ENCODE measurements at regions not wholly inside any gene's neighbourhood (a gene's known extent, or its start where the extent isn't known, plus 50 kb on each side); places are given as distances from the start of the nearest gene placed in this dataset.

GRCh38 chr17:79527306-79527705 is 83.5 kb downstream of the RBFOX3 start:
- in situ Hi-C loops (cut with HindIII; ENCODE audit: low pct_unique_long_range_greater_than_20kb, low sequenced_read_pairs), result no loop called here
- DNase-seq (ENCODE audit: low read depth), result no peak

- DNase-seq (ENCODE audit: low read depth), result no peak
- in situ Hi-C loops (cut with HindIII; ENCODE audit: low pct_unique_long_range_greater_than_20kb, low sequenced_read_pairs), result no loop called here
Measured at GRCh38 chr17:79525793-79526677, 84.8 kb downstream of the RBFOX3 start.

- DNase-seq (ENCODE audit: low read depth), result no peak
- in situ Hi-C loops (cut with HindIII; ENCODE audit: low pct_unique_long_range_greater_than_20kb, low sequenced_read_pairs), result no loop called here
Measured at GRCh38 chr17:79524213-79525187, 86.4 kb downstream of the RBFOX3 start.

DNA sequence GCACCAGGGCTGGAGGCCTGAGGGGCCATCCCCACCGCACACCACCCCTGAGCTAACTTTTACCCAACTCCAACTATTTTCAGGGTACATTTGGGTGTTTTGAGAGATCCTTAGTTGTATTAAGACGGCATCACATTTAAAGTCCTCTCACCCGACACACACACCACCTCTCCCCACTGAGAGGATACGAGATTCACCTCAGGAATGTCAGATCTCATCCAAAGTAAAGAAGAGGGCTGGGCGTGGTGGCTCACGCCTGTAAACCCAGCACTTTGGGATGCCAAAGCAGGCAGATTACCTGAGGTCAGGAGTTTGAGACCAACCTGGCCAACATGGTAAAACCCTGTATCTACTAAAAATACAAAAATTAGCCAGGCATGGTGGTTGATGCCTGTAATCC is 88.4 kb downstream of the RBFOX3 start:
- in situ Hi-C loops (cut with HindIII; ENCODE audit: low pct_unique_long_range_greater_than_20kb, low sequenced_read_pairs), result no loop called here
- no peak for DNase-seq (ENCODE audit: low read depth)

DNA sequence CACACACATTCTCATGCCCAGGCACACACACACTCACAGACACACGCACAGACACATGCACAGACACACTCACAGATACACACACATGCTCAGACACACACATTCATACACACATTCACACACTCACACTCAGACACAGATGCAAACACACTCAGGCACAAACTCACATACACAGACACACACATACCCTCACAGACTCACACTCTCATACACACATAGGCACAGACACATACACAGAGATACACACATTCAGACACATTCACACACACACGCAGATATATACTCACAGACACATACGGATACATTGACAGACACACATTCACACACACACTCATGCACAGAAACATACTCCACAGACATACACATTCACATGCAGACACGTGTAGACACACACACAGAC is 89.6 kb downstream of the RBFOX3 start:
- DNase-seq (ENCODE audit: low read depth), result no peak
- in situ Hi-C loops (cut with HindIII; ENCODE audit: low pct_unique_long_range_greater_than_20kb, low sequenced_read_pairs), result no loop called here

GRCh38 chr17:79520167-79521165 is 90.4 kb downstream of the RBFOX3 start:
- in situ Hi-C loops (cut with HindIII; ENCODE audit: low pct_unique_long_range_greater_than_20kb, low sequenced_read_pairs), result no loop called here

DNA sequence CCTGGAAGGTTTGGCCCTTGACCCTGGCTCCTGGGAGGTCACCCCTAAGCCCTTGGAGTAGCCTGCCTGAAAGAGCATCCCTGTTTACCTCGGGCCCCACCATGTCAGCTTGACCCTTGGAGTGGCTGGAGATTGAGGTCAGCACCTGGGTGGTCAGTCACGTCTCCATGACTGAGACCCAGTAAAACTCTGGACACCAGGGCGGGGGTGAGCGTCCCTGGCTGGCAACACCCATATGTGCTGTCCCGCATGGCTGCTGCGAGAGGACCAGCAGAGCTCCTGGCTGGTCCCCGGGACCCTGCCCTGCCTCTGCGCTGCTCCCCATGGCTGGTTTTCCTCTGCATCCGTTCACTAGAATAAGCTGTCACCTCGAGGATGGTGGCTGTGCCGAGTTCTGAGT is 91.2 kb downstream of the RBFOX3 start:
- no peak for DNase-seq (ENCODE audit: low read depth)
- in situ Hi-C loops (cut with HindIII; ENCODE audit: low pct_unique_long_range_greater_than_20kb, low sequenced_read_pairs), result no loop called here

More at GRCh38 chr17:79520167-79521165, 90.4 kb downstream of the RBFOX3 start:
- no peak for DNase-seq (ENCODE audit: low read depth)

- in situ Hi-C loops (cut with HindIII; ENCODE audit: low pct_unique_long_range_greater_than_20kb, low sequenced_read_pairs), result no loop called here
- no peak for DNase-seq (ENCODE audit: low read depth)
Measured at GRCh38 chr17:79518585-79519523, 92.0 kb downstream of the RBFOX3 start.

DNA sequence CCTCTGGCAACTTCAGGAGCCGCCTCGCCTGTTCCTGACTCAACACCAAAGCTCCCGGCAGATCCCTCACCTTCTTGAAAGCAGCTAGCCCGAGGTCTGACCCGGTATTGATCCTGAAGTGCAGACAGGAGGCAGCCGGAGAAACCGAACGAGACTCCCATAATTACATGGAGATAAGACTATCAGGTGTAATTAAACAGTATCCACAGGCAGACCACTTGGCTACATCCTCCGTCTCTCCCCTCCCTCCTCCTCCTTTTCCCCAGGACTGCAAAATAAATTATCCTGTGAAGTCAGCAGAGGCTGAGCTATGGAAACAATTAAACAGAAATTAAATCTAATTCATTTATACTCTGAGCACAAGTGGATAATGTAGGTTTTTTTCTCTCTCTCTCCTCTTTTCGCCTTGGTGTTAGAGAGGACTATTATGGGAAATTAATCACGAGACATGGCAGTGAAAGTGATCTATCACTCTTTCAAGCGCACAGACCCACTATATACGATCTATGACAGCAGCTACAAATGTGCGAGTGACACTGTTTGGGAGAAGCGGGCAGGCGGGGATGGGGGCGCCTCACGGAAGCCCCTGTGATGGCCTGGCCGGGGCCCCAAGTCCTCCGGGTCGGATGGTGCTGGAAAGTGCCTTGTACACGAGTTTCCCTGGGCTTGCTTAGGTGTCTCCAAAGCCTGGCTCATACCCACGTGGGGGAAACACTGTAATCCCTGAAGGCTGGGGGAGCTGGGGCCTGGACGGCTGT is 92.8 kb downstream of the RBFOX3 start:
- no peak for DNase-seq (ENCODE audit: low read depth)
- in situ Hi-C loops (cut with HindIII; ENCODE audit: low pct_unique_long_range_greater_than_20kb, low sequenced_read_pairs), result no loop called here

GRCh38 chr17:79515646-79516571 is 94.9 kb downstream of the RBFOX3 start:
- in situ Hi-C loops (cut with HindIII; ENCODE audit: low pct_unique_long_range_greater_than_20kb, low sequenced_read_pairs), result no loop called here

GRCh38 chr17:79515110-79515509 is 95.7 kb downstream of the RBFOX3 start:
- DNase-seq (ENCODE audit: low read depth), result no peak
- in situ Hi-C loops (cut with HindIII; ENCODE audit: low pct_unique_long_range_greater_than_20kb, low sequenced_read_pairs), result no loop called here

More at GRCh38 chr17:79515646-79516571, 94.9 kb downstream of the RBFOX3 start:
- no peak for DNase-seq (ENCODE audit: low read depth)

DNA sequence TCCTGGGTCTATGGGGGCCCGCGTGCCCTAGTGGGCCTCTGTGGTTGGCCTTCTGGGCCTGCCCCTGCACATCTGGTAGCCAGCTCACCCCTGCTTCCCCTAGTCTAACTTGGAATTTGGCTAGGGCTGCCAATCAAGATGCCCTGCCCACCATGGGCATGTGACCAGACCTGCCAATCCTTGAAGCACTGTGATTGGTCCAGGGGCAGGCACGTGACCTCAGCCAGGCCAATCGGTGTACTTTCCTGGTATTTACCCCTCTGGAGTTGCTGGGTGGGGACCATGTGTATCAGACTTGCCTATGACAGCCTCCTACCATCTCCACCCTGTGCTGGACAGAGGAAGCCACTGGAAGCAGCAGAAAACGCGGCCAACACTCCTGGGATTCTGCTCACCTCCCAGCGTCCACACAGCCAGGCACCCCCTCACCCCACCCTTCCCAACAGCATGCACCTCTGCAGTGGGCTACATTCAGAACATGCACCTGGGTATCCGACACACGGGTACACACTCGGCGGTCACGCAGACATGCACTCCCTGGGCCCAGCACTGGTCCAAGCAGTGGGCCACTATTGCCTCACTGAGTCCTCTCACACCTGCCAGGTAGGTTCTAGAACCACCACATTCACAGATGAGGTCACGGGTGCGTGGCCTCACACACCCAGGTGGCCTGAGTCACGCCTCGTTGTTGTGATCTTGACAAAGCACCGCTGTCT is 96.9 kb downstream of the RBFOX3 start:
- in situ Hi-C loops (cut with HindIII; ENCODE audit: low pct_unique_long_range_greater_than_20kb, low sequenced_read_pairs), result no loop called here
- peak; percentile 30 for DNase-seq (ENCODE audit: low read depth)

DNA sequence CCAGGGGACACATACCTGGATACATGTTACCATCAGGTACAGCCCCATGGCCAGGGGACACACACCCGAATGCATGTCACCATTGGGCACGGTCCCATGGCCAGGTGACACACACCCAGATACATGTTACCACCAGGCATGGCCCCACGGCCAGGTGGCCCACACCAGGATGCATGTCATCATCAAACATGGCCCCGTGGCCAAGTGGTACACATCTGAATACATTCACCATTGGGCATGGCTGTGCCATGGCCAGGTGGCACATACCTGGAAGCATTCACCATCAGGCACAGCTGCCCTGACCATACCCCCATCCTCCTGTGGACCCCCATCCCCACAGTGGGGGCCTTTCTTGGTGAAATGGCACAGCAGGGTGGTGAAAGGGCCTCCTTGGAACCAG is 97.6 kb downstream of the RBFOX3 start:
- DNase-seq (ENCODE audit: low read depth), result no peak
- in situ Hi-C loops (cut with HindIII; ENCODE audit: low pct_unique_long_range_greater_than_20kb, low sequenced_read_pairs), result no loop called here

DNA sequence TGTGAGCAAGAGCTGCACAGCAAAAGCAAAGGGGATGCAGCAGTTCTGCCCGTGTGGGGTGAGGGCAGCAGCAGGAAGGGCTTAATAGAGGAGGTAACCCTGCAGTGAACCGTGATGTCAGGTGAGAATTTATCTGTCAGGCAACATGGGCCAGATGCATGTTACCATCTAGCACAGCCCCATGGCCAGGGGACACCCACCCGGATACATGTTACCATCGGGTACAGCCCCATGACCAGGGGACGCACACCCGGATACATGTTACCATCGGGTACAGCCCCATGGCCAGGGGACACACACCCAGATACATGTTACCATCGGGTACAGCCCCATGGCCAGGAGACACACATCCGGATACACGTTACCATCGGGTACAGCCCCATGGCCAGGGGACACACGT is 99.4 kb downstream of the RBFOX3 start:
- no peak for DNase-seq (ENCODE audit: low read depth)
- in situ Hi-C loops (cut with HindIII; ENCODE audit: low pct_unique_long_range_greater_than_20kb, low sequenced_read_pairs), result no loop called here

GRCh38 chr17:79510071-79510470 is 100.8 kb downstream of the RBFOX3 start:
- DNase-seq (ENCODE audit: low read depth), result no peak

More at GRCh38 chr17:79510071-79510470, 100.8 kb downstream of the RBFOX3 start:
- in situ Hi-C loops (cut with HindIII; ENCODE audit: low pct_unique_long_range_greater_than_20kb, low sequenced_read_pairs), result no loop called here
